ENCODE measurements at regions not wholly inside any gene's neighbourhood (a gene's known extent, or its start where the extent isn't known, plus 50 kb on each side); places are given as distances from the start of the nearest gene placed in this dataset.

DNA sequence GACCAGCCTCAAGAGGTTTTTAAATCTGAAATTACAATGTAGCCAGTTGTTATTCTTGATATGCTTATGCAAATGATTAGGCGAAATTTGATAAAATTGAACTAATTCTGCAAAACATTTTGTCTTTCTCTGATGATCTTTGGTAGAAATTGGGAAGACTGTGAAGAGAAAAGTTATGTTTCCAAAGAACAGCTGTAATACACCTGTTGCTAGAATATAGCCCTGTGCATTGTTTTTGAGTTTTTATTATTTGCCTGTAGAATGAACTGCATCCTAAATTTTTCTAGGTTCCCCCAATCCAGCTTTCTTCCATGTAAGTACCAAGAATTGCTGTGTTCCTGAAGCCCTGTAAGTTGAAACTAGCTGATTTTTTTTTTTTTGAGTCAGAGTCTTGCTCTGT, 81.5 kb upstream of the RHOU start:
- H2BK15ac ChIP-seq (ENCODE audit: low read depth, low read length) = no peak overlapping the region
- no peak overlapping the region for H2BK20ac ChIP-seq (ENCODE audit: low read depth, low read length)
- no peak overlapping the region for H2AK9ac ChIP-seq (replicated peaks; ENCODE audit: low read depth, low read length, poor library complexity)
- no peak overlapping the region for H3K18ac ChIP-seq (ENCODE audit: low read depth, low read length)
- H4K20me1 ChIP-seq (ENCODE audit: insufficient read depth, low read length) = no peaks in the 10 kb centered on the region
- dilution Hi-C loops (cut with HindIII; ENCODE audit: low sequenced_read_pairs, unreplicated experiment) = no loop called here
- POLR2A ChIA-PET (ENCODE audit: unreplicated experiment) = no interaction called here
- ATAC-seq (ENCODE audit: low read depth) = no peak
- no peak overlapping the region for H4K5ac ChIP-seq (ENCODE audit: low read depth, low read length)
- H3K23ac ChIP-seq (ENCODE audit: low read depth, low read length) = no peak overlapping the region
- intact Hi-C loops (cut with micrococcal nuclease) = no loop called here
- H2BK5ac ChIP-seq (ENCODE audit: low read depth, low read length, poor library complexity, severe bottlenecking) = no peak overlapping the region
- H2BK120ac ChIP-seq (ENCODE audit: low read depth, low read length) = no peak overlapping the region
- no TSS peak for BruUV-seq (replicated peaks)
- H3K27me3 ChIP-seq (ENCODE audit: control insufficient read depth, insufficient read depth, low read length) = peaks cover 18% of the 10 kb centered on the region
- no peak overlapping the region for H4K91ac ChIP-seq (ENCODE audit: insufficient read depth, low read depth, low read length)
- no peak overlapping the region for H3K4me3 ChIP-seq (ENCODE audit: insufficient read depth, low read depth, low read length)
- no peak overlapping the region for H3K4me2 ChIP-seq (ENCODE audit: low read depth, low read length)
- H3K79me1 ChIP-seq (ENCODE audit: low read depth in 1 of 2, low read length in 2 of 2) = no peaks in the 10 kb centered on the region
- no CpG with 5 or more reads among the region's 1 CpG for WGBS, 2 experiments (ENCODE audit: extremely low coverage in 2 of 2, insufficient read length in 1 of 2)
- in situ Hi-C loops (cut with MboI; ENCODE audit: low sequenced_read_pairs) = no loop called here
- CTCF ChIA-PET = no interaction called here
- DNase-seq = no peak
- TF ChIP-seq SMC3 (IDR thresholded peaks at IDR 0.05; ENCODE audit: low read depth, low read length) (no peak), CHD1 (IDR thresholded peaks at IDR 0.05; ENCODE audit: low read depth, low read length) (no peak), NFE2L2 (IDR thresholded peaks at IDR 0.05; ENCODE audit: low read depth, low read length) (no peak), MAFK (IDR thresholded peaks at IDR 0.05; ENCODE audit: low read depth, low read length) (no peak), FOS (IDR thresholded peaks at IDR 0.05; ENCODE audit: low read depth, low read length) (no peak), MAZ (IDR thresholded peaks at IDR 0.05; ENCODE audit: borderline replicate concordance, low read depth, low read length) (no peak), RFX5 (IDR thresholded peaks at IDR 0.05; ENCODE audit: low read depth, low read length) (no peak), CEBPB (IDR thresholded peaks at IDR 0.05; ENCODE audit: low read depth, low read length) (no peak), RAD21 (IDR thresholded peaks at IDR 0.05; ENCODE audit: low read length) (no peak), BHLHE40 (IDR thresholded peaks at IDR 0.05; ENCODE audit: low read depth, low read length) (no peak), MXI1 (IDR thresholded peaks at IDR 0.05; ENCODE audit: borderline replicate concordance, low read depth, low read length) (no peak), RCOR1 (IDR thresholded peaks at IDR 0.05; ENCODE audit: insufficient replicate concordance, low read length) (no peak), POLR2A (IDR thresholded peaks at IDR 0.05; ENCODE audit: low read depth, low read length) (no peak)
- TF ChIP-seq, protein P1, sequence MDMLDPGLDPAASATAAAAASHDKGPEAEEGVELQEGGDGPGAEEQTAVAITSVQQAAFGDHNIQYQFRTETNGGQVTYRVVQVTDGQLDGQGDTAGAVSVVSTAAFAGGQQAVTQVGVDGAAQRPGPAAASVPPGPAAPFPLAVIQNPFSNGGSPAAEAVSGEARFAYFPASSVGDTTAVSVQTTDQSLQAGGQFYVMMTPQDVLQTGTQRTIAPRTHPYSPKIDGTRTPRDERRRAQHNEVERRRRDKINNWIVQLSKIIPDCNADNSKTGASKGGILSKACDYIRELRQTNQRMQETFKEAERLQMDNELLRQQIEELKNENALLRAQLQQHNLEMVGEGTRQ (IDR thresholded peaks at IDR 0.05; ENCODE audit: low read depth, low read length) = no peak
- TF ChIP-seq, protein P2, sequence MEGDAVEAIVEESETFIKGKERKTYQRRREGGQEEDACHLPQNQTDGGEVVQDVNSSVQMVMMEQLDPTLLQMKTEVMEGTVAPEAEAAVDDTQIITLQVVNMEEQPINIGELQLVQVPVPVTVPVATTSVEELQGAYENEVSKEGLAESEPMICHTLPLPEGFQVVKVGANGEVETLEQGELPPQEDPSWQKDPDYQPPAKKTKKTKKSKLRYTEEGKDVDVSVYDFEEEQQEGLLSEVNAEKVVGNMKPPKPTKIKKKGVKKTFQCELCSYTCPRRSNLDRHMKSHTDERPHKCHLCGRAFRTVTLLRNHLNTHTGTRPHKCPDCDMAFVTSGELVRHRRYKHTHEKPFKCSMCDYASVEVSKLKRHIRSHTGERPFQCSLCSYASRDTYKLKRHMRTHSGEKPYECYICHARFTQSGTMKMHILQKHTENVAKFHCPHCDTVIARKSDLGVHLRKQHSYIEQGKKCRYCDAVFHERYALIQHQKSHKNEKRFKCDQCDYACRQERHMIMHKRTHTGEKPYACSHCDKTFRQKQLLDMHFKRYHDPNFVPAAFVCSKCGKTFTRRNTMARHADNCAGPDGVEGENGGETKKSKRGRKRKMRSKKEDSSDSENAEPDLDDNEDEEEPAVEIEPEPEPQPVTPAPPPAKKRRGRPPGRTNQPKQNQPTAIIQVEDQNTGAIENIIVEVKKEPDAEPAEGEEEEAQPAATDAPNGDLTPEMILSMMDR (conservative IDR thresholded peaks at IDR 0.05; ENCODE audit: low read depth, low read length) = no peak
- TF ChIP-seq, protein P3, sequence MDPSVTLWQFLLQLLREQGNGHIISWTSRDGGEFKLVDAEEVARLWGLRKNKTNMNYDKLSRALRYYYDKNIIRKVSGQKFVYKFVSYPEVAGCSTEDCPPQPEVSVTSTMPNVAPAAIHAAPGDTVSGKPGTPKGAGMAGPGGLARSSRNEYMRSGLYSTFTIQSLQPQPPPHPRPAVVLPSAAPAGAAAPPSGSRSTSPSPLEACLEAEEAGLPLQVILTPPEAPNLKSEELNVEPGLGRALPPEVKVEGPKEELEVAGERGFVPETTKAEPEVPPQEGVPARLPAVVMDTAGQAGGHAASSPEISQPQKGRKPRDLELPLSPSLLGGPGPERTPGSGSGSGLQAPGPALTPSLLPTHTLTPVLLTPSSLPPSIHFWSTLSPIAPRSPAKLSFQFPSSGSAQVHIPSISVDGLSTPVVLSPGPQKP (IDR thresholded peaks at IDR 0.05; ENCODE audit: borderline replicate concordance, low read depth, low read length) = no peak
- H3K9ac ChIP-seq (ENCODE audit: low read depth, low read length) = no peak overlapping the region
- no peak overlapping the region for H3K27ac ChIP-seq (ENCODE audit: insufficient read depth, low read length)
- no peaks in the 10 kb centered on the region for H3K9me3 ChIP-seq (ENCODE audit: control insufficient read depth, insufficient read depth, low read length)
- H2AFZ ChIP-seq (replicated peaks; ENCODE audit: low read length, poor library complexity) = no peak overlapping the region
- H3K56ac ChIP-seq (ENCODE audit: extremely low read depth, insufficient read depth, low read length) = no peak overlapping the region
- no peaks in the 10 kb centered on the region for H3K4me1 ChIP-seq (ENCODE audit: control insufficient read depth, insufficient read depth, low read length)
- H3K14ac ChIP-seq (replicated peaks; ENCODE audit: low read depth, low read length) = no peak overlapping the region
- H3K36me3 ChIP-seq (ENCODE audit: control insufficient read depth, insufficient read depth, low read length) = no peaks in the 10 kb centered on the region
- H4K8ac ChIP-seq (ENCODE audit: low read depth in 2 of 2, low read length in 2 of 2) = no peak overlapping the region
- no peak overlapping the region for H3K4ac ChIP-seq (ENCODE audit: low read depth, low read length)
- H2AK5ac ChIP-seq (ENCODE audit: low read depth, low read length) = no peak overlapping the region
- H3K9me1 ChIP-seq (ENCODE audit: insufficient read depth, low read length) = no peaks in the 10 kb centered on the region
